Brain pericyte (primary cell): ENCODE measurements at regions not wholly inside any gene's neighbourhood (a gene's known extent, or its start where the extent isn't known, plus 50 kb on each side); places are given as distances from the start of the nearest gene placed in this dataset.
"Not testable (repeated sequence)": the region's sequence is repeated elsewhere in the genome, so short reads cannot be mapped to it uniquely, and the experiment has no call there.

Source experiments
- DNase-seq: peaks from one replicate; pipeline ENCODE4 v3.0.0-alpha.2; 2012; ENCODE audit warnings: low read depth, low spot score

DNA sequence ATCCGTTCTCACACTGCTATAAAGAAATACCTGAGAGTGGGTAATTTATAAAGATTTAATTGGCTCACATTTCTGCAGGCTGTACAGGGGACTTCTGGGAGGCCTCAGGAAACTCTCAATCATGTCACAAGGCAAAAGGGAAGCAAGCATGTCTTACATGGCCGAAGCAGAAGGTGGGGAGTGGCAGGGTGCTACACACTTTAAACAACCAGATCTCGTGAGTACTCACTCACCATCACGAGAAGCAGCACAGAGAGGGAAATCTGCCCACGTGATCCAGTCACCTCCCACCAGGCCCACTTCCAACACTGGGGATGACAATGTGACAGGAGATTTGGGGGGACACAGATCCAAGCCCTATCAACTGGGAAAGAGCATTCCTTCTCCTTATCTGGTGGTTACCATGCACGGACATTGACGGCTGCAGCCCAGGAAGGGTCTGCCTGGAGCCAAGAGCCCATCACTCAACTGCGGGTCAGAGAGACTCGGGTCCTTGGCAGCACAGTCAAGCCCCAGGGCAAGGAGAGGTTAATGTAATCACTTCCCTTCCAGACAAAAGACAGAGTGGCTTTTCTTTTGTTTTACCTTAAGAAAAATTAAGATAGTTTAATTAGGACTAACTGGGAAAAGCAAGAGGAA is 112.3 kb upstream of the CST7 start:
- DNase-seq = no peak

DNA sequence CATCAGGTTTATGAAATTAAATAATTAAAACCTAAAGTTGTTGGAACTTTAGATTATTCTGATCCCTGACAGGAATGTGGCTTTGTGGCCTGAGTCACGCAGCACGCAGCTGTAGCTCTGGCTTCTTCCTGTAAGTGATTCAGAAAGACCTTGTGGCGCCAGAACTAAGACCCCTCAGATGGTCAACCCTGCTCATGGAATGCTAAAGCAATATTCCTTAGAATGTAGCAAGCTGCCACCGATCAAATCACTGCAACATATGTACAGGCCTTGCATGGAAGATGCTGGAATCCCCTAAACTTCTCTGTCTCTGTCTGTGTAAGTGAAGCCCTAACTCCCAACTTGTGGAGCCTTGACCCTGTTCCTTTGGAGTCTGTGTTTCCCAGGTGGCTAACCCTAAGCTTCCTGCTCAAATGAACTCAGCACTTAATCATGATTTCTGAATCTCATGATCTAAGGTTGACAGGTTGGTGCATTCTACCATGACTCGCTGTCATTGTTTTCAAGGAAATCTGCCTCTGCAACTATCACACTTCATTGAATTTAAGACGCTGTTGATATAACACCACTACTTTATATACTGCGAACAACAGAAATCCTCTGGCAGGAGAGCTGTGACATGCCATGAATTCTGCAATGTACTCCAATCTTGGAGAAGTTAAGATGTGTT is 111.2 kb upstream of the CST7 start:
- no peak for DNase-seq

DNA sequence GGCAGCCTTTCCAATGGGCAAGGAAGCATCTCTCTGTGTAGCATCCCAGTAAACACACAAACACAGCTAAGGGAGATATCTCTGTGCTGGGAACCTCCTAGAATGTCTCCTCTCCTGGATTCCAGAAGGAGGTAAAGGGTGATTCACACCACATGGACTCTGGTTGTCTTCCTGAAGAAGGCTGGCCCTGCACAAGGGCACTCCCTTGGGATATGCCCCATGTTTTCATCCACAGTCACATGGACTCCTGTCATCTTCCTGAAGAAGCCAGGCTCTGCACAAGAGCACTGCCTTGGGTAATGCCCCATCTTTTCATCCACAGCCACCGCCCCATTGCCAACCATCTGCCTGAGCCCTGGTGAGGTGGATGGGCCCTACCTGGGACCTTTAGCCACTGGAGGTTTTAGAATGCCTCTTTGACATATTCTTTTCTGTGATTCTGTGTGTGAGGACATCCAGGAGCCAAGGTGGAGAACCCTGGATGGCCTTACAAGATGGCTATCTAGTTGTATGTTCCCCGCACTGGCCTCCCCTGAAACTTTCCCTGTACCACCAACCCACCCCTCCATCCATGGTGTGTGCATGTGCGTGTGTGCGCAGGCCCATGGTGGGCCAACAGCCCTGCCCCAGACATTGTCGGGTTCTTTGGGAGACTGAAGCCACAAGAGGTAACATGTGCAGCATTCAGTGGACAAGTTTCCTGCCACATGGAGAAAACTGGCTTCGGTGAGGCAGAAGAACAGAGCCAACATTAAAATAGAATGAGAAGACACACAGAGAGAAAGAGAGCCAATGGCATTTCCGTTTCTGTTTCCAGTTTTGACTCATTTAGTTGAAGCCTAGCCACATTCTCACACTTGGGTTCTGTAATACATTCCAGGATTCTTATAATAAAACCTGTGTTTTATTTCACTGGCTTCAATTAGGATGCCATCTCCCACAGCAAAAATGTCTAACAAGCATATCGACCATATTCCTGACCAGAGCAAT is 110.2 kb upstream of the CST7 start:
- DNase-seq = no peak

DNA sequence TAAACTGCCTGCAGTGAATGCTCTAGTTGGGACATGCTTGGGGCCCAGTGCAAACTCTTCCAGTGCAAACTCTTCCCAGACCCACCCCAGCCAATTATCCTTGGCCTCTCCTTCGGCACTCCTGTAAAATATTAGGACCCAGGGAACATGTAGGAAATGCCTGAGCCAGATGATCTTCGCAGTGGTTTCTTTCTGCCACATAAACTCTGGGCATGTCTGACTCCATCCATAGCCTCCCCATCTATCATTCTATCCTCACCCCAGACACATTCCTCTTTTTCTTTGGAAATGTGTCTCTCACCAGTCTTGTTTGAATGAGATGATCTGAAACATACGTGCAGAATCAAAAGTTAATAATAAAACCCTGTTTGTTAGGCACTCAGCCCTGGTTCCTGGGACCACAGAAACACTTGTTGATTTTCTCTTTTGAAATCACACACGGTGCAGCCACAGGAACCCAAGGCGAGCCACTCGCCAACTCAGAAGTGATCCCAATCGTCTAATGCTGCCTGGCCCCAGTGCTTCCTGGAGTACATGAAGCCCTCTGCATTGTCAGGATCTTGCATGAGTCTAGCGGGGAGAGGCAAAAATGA is 108.9 kb upstream of the CST7 start:
- DNase-seq = no peak

DNA sequence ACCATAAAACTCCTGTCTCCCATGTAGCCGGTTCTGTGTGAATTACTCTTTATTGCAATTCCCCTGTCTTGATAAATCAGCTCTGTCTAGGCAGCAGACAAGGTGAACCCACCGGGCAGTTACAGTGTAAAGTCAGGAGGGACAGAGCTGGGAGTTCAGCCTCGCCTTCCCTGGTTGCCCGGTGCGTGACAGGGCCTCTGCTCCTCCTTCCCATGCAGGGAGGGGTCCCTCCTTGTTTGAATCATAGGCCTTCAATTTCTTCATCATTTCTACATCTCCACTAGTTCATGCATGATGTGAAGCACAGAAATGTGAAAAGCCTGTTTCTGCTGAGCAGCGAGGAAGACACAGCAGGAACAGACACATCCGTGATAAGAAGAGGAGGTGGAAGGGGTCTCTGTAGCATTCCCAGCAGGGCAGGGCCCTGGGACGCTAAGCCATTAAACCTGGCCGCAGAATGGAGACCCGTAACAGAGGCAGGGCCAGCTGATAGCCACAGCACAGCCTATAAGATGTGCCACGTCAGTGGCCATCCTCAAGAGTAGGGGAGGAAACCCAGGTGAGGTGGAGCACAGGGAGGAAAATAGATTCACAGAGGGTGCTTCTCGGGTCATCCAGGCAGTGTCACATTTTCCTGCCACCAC is 106.7 kb upstream of the CST7 start:
- DNase-seq = no peak

- no peak for DNase-seq
Observed at GRCh38 chr20:24842918-24843715, 106.0 kb upstream of the CST7 start.

- no peak for DNase-seq
Observed at GRCh38 chr20:24850176-24850575, 98.9 kb upstream of the CST7 start.

DNA sequence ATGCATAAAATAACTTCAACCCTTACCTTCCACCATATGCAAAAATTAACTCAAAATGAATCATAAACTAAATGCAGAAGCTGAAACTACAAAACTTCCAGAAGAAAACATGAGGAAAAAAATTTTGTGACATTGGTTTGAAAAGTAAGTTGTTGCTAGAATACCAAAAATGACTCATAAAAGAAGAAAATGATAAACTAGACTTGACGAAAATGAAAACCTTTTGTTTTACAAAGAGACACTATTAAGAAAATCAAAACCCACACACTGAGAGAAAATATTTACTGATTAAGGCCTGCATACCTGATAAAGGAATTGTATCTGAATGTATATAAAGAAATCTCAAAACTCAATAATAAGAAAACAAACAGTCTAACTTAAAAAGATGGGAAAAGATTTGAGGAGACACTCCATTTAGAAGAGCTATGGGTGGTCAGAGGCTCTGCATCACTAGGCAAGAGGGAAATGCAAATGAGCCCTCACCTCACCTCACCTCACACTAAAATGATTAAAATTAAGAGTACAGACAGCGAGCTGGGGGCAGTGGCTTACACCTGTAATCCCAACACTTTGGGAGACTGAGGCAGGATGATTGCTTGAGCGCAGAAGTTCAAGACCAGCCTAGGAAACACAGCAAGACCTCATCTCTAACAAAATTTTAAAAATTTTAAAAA is 97.6 kb upstream of the CST7 start:
- no peak for DNase-seq

- DNase-seq = no peak
Observed at GRCh38 chr20:24853916-24854315, 95.2 kb upstream of the CST7 start.

- no peak for DNase-seq
Observed at GRCh38 chr20:24855848-24856247, 93.2 kb upstream of the CST7 start.

DNA sequence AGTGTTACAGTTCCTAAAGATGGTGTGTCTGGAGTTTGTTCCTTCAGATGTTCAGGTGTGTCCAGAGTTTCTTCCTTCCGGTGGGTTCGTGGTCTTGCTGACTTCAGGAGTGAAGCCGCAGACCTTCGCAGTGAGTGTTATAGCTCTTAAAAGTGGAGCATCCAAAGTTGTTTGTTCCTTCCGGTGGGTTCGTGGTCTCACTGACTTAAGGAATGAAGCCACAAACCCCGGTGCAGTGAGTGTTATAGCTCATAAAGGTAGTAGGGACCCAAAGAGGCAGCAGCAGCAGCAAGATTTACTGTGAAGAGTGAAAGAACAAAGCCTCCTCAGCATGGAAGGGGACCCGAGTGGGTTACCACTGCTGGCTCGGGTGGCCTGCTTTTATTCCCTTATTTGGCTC is 90.6 kb upstream of the CST7 start:
- not testable (repeated sequence) for DNase-seq

DNA sequence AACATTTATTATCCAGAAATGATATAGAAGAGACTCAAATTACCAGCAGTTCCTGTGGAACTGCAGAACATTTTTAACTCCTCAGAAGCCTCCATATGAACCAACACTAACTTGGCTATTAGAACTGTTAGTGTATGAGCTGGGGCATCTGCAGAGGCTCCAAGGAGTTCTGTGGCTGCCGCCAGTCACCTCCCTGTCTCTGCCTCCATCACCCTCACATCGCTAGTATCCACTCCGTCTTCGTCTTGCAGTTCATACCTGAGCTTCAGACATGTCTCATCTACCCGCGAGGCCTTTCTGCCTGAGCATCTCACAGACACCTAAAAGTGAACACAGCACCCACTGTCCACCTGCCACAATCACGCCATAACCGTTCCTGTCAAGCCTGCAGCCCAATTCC is 89.5 kb upstream of the CST7 start:
- DNase-seq = no peak

DNA sequence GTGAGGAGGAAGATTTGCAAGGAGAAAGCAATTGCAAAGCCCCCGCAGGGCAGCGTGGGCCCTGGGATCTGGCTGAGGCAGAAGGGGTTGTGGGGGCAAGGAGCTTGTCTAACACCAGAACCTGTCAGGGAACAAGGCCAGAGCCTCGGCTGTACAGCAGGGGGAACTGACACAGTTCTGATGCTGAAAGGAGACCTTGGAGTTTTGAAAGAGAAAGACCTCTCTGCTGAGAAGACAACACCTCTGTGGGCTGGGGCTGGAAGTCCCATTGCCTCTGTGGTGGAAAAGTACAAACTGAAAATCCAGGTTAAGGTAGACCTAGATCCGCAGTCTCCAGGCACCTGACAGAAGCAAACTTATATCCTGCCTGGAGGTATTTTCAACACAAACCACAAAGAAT is 86.9 kb upstream of the CST7 start:
- DNase-seq = no peak

GRCh38 chr20:24862606-24863005 is 86.5 kb upstream of the CST7 start:
- no peak for DNase-seq

DNA sequence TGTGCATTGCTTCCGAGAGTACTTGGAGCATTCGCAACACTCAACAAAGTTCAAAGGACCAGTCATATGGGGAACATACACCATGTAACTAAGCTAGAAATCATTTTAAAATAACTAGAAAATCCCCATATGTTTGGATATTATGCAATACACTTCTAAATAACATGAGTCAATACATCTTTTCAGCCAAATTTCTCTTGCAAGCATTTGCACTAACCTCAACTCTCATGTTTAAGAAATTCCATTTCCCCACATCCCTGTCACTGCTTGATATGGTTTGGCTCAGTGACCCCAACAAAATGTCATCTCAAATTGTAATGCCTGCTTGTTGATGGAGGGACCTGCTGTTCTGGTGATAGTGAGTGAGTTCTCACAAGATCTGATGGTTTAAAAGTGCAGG is 85.7 kb upstream of the CST7 start:
- DNase-seq = no peak

- DNase-seq = no peak
Observed at GRCh38 chr20:24866008-24866407, 83.1 kb upstream of the CST7 start.

DNA sequence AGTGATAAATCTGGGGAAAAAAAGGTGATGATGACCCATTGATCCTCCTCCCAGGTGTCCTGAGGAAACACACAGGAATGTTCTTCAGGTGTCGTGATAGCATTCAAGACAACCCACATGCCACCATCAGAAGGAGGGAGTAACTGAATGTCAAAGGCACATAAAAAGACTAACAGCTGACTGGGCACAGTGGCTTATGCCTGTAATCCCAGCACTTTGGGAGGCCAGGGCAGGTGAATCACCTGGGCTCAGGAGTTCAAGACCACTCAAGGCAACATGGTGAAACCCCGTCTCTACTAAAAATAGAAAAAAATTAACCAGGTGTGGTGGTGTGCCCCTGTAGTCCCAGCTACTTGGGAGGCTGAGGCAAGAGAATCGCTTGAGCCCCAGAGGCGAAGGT is 82.3 kb upstream of the CST7 start:
- no peak for DNase-seq

DNA sequence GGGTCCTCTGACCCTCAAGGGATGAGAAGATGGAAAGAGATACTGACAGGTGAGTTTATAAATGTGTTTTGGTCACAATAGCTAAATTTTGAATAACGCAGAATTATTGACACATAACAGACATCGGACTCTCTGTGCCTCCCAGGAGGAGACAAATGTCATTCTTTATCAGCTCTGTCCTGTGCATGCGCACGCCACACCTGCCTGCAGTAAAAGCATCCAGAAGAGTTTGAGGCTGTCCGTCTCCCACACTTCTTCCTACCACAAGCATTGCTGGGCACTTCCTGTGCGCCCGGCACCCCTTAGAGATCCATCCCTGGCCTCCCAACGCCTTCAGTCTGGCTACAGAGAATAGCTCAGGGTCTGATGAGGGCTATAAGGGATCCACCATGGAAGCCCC is 81.5 kb upstream of the CST7 start:
- no peak for DNase-seq

- DNase-seq = no peak
Observed at GRCh38 chr20:24868396-24868927, 80.6 kb upstream of the CST7 start.

DNA sequence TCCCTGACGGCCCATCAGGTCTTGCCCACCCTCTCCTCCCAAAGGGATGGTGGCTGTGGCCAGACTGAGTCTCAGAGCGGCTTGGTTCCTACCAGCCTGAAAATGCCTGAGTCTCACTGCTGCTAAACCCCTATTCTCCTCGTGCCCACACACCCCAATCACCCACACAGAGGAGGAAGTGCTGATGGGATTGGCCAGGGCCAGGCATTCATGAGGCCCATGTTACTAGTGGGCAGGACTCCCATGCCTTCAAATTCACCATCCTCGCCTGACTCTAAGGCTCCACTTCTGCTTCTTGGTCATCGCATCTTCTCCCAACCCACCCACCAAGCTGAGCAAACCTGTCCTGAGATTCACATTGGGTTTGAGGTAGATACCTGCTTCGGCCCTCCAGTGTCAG is 80.1 kb upstream of the CST7 start:
- no peak for DNase-seq
